ENCODE measurements at regions not wholly inside any gene's neighbourhood (a gene's known extent, or its start where the extent isn't known, plus 50 kb on each side); places are given as distances from the start of the nearest gene placed in this dataset.

DNA sequence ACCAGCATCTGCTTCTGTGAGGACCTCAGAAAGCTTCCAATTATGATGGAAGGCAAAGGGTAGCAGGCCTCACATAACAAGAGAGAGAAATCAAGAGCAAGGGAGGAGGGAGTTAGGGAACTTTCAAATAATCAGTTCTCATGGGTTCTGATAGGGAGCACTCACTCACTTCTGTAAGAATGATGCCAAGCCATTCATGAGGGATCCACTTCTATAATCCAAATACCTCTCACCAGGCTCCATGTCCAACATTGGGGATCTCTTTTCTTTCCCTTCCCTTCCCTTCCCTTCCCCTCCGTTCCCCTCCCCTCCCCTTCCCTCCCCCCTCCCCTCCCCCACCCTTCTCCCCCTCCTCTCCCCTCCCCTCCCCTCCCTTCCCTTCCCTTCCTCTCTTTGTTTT, 884.6 kb upstream of the GHITM start:
- TF ChIP-seq ZFX (IDR thresholded peaks at IDR 0.05) = no peak
- TF ChIP-seq, protein P1, sequence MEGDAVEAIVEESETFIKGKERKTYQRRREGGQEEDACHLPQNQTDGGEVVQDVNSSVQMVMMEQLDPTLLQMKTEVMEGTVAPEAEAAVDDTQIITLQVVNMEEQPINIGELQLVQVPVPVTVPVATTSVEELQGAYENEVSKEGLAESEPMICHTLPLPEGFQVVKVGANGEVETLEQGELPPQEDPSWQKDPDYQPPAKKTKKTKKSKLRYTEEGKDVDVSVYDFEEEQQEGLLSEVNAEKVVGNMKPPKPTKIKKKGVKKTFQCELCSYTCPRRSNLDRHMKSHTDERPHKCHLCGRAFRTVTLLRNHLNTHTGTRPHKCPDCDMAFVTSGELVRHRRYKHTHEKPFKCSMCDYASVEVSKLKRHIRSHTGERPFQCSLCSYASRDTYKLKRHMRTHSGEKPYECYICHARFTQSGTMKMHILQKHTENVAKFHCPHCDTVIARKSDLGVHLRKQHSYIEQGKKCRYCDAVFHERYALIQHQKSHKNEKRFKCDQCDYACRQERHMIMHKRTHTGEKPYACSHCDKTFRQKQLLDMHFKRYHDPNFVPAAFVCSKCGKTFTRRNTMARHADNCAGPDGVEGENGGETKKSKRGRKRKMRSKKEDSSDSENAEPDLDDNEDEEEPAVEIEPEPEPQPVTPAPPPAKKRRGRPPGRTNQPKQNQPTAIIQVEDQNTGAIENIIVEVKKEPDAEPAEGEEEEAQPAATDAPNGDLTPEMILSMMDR (conservative IDR thresholded peaks at IDR 0.05) = no peak
- H3K27ac ChIP-seq = no peak overlapping the region

DNA sequence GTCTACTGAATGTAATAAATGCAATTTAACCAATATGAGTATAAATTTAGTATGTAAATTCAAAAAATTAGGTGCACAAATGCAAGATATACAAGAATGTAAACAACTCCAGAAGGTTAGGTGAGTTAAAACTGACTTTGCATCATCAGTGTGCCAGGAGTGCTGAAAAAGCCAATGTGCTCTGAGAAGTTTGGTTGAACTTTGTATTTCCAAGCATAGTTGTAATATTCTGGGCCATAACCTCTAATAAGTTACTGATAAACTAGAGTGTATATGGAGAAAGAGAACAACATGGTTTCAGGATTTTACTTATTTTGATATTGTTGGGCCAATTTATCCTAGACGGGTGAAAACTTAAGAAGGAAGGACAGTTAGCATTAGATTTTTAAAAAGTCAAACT, 876.9 kb upstream of the GHITM start:
- H3K27ac ChIP-seq = no peak overlapping the region
- TF ChIP-seq, protein P1 (conservative IDR thresholded peaks at IDR 0.05) = no peak

DNA sequence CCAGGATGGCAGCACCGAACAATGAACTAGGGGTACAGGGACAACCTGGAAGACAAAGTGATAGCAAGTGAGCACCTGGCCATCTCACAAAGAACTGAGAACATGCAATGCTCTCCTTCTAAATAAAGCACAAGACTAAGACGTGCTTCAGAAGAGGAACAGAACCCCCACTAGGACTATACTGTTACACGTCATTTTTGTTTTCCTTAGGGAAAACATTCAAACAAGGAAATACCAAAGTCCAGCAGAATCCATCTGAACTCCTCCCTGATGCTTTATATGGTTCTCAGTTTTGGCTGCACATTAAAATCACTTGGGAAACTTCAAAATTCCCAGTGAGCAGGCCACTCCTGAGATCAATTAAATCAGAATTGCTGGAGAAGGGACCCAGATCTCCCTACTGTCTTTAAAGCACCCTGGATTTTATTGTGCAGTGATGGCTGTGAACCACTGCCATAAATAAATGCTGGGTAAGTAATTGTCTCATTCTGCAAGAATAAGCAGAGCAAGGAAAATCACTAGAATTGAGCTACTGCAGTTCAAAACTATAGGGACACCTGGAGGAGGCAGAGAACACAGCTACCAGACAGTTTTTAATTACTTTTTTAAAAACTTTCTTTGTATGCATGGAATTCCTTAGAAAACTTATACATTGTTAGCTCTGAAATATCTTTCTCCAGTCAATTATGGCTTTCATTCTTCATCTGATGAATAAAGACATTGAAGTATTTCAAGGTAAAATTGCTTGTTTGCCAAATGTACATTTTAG, 866.5 kb upstream of the GHITM start:
- TF ChIP-seq ZFX (IDR thresholded peaks at IDR 0.05) = no peak
- TF ChIP-seq, protein P1 (conservative IDR thresholded peaks at IDR 0.05) = peak; percentile 20
- no peak overlapping the region for H3K27ac ChIP-seq

DNA sequence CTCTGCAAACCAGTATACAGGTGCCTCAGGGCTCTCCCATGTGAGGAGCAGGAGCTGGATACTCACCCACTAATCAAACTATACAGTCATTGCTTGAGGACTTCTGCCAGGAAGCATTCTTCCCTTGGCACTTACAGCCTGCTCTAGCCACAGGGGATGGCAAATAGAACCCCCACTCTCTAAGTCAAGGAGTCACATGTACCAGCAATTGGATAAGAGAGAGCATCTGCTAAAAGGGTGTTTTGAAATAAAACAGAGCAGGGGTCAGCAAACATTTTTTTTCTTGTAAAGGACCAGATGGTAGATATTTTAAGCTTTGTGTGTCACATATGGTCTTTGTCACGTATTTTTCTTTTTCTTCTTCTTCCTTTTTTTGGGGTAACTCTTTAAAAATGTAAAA, 865.2 kb upstream of the GHITM start:
- H3K27ac ChIP-seq = no peak overlapping the region
- TF ChIP-seq, protein P1 (conservative IDR thresholded peaks at IDR 0.05) = no peak
- TF ChIP-seq ZFX (IDR thresholded peaks at IDR 0.05) = no peak

DNA sequence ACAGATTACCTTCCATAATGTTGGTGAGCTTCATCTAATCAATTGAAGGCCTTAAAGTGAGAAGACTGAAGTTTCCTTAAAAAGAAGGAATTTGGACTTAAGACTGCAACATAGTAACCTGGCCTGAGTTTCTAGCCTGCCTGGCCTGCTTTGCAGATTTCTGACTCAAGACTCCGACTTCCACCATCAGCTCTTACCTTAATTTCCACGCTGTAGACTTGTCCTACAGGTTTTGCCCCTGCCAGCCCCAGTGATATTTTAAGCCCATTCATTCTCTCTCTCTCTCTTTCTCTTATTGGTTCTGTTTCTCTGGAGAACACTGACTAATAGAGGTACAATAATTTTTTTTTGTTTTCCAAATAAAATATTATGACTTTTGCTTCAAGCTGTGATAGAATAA, 862.3 kb upstream of the GHITM start:
- TF ChIP-seq ZFX (IDR thresholded peaks at IDR 0.05) = no peak
- TF ChIP-seq, protein P1 (conservative IDR thresholded peaks at IDR 0.05) = no peak
- H3K27ac ChIP-seq = no peak overlapping the region

DNA sequence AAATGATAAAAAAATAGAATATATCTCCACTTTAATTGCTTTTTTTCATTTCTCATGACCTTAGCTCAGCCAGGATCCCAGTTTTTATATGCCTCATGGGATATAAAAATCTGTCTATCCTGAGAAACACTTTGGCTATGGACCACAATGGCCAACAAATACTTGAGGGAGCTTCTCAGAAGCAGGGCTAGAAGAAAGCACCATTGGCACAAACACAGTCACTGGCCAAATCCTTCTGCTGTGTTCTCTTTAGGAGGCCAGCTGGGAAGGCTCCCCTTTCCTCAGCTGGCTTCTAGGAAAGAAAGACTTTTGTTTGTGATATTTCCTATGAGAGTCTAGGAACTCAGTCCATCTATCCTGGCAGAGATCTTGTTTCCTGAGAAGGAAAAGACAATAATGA, 856.2 kb upstream of the GHITM start:
- TF ChIP-seq ZFX (IDR thresholded peaks at IDR 0.05) = no peak
- TF ChIP-seq, protein P1 (conservative IDR thresholded peaks at IDR 0.05) = no peak
- no peak overlapping the region for H3K27ac ChIP-seq

DNA sequence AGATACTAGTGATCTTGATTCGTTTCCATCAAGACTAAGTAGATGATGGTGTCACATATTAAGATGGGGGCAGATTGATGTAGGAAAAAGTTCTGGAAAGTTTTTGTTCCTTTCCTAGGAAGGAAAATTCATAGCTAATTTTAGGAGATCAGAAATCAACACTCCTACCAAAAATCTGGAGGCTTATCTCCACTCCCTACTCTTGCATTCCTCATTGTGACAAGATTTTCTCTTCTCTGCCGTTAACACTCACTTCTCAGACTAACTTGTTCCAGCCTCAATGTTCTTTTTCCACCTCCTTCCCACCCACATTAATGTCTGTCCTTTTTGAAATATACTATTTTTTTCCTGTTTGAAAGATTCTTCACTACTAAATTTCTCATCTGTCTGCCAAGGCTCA, 851.9 kb upstream of the GHITM start:
- TF ChIP-seq, protein P1 (conservative IDR thresholded peaks at IDR 0.05) = no peak
- no peak for TF ChIP-seq ZFX (IDR thresholded peaks at IDR 0.05)
- H3K27ac ChIP-seq = no peak overlapping the region

Measured in C4-2B (cell line).